Thyroid gland (tissue), 4 donors: ENCODE measurements at regions not wholly inside any gene's neighbourhood (a gene's known extent, or its start where the extent isn't known, plus 50 kb on each side); places are given as distances from the start of the nearest gene placed in this dataset.

Source experiments
- POLR2A ChIP-seq, 2 donors: fragments of 450-650 bp; IDR thresholded peaks; one replicate each; pipeline ENCODE4 v1.6.1; 2017; ENCODE audit warnings: antibody characterized with exemption in 2 of 2, mild to moderate bottlenecking in 2 of 2, moderate library complexity in 1 of 2
- TF ChIP-seq, protein P1 (sequence below), 6 experiments: fragments of 200-600 bp in 3 of 6; fragments of 450-650 bp in 3 of 6; sonication (generic) in 3 of 6; IDR thresholded peaks; one replicate each; pipeline ENCODE4 v1.5.1; 2016 to 2019; ENCODE audit warnings: antibody characterized with exemption in 6 of 6, mild to moderate bottlenecking in 2 of 6, inconsistent platforms in 1 of 6, moderate library complexity in 1 of 6

DNA sequence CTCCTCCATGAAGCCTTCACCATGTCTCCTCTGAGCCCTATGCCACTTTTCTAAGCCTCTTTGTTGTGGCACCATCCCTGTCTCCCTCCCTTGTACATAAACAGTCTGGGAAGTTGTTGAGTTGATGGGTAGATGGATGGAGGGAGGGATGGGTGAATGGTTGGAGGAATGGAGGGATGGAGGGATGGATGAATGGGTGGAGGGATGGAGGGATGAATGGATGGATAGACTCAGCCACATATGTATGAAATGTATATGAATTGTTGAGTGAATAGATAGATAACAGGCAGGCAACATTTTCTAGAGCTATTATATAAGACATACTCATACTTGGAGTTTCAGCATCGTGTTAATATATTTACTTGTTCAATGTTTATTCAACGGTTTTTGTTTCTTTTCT is 58.3 kb upstream of the HES1 start:
- TF ChIP-seq, protein P1, sequence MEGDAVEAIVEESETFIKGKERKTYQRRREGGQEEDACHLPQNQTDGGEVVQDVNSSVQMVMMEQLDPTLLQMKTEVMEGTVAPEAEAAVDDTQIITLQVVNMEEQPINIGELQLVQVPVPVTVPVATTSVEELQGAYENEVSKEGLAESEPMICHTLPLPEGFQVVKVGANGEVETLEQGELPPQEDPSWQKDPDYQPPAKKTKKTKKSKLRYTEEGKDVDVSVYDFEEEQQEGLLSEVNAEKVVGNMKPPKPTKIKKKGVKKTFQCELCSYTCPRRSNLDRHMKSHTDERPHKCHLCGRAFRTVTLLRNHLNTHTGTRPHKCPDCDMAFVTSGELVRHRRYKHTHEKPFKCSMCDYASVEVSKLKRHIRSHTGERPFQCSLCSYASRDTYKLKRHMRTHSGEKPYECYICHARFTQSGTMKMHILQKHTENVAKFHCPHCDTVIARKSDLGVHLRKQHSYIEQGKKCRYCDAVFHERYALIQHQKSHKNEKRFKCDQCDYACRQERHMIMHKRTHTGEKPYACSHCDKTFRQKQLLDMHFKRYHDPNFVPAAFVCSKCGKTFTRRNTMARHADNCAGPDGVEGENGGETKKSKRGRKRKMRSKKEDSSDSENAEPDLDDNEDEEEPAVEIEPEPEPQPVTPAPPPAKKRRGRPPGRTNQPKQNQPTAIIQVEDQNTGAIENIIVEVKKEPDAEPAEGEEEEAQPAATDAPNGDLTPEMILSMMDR (IDR thresholded peaks at IDR 0.05): no peak
- TF ChIP-seq POLR2A (IDR thresholded peaks at IDR 0.05): no peak
